HepG2 (cell line): ENCODE measurements at regions not wholly inside any gene's neighbourhood (a gene's known extent, or its start where the extent isn't known, plus 50 kb on each side); places are given as distances from the start of the nearest gene placed in this dataset.

Experiments
- DMAP1 ChIP-seq: IDR thresholded peaks from 2 replicates; pipeline ENCODE4 v1.6.1; 2016
- DPF2 ChIP-seq: sonication (generic); formaldehyde crosslinking; IDR thresholded peaks from 2 replicates; pipeline ENCODE4 v1.4.0; 2020; ENCODE audit warnings: mild to moderate bottlenecking, low read depth, missing genetic modification reagents, borderline replicate concordance
- ETV6 ChIP-seq: sonication (generic); formaldehyde crosslinking; conservative IDR thresholded peaks from 2 replicates; pipeline ENCODE4 v1.4.0; 2020; ENCODE audit warnings: missing genetic modification reagents
- HMG20B ChIP-seq: conservative IDR thresholded peaks from 2 replicates; pipeline ENCODE4 v1.6.1; 2016; ENCODE audit warnings: missing genetic modification reagents, missing compliant biosample characterization
- HOXA7 ChIP-seq: sonication (generic); formaldehyde crosslinking; IDR thresholded peaks from 2 replicates; pipeline ENCODE4 v1.8.1; 2022; ENCODE audit warnings: mild to moderate bottlenecking, missing genetic modification reagents, moderate library complexity
- KAT2B ChIP-seq: fragments of 150-350 bp; IDR thresholded peaks from 2 replicates; pipeline ENCODE4 v1.6.1; 2014; ENCODE audit warnings: low read depth, low read length, borderline replicate concordance
- KDM3A ChIP-seq: IDR thresholded peaks from 2 replicates; pipeline ENCODE4 v1.6.1; 2018; ENCODE audit warnings: low read depth, missing compliant biosample characterization
- MBD4 ChIP-seq: IDR thresholded peaks from 2 replicates; pipeline ENCODE4 v1.6.1; 2012; ENCODE audit warnings: low read length, inconsistent platforms, borderline replicate concordance
- MEF2D ChIP-seq: sonication (generic); formaldehyde crosslinking; IDR thresholded peaks from 2 replicates; pipeline ENCODE4 v1.5.1; 2020; ENCODE audit warnings: mild to moderate bottlenecking, missing genetic modification reagents
- MXI1 ChIP-seq: IDR thresholded peaks from 3 replicates; pipeline ENCODE4 v1.6.1; 2012; ENCODE audit warnings: low read depth, low read length, inconsistent platforms, borderline replicate concordance
- NCOA2 ChIP-seq: sonication (generic); formaldehyde crosslinking; IDR thresholded peaks from 2 replicates; pipeline ENCODE4 v1.8.0; 2022; ENCODE audit warnings: inconsistent platforms
- NFYB ChIP-seq: sonication (generic); formaldehyde crosslinking; IDR thresholded peaks from 2 replicates; pipeline ENCODE4 v1.4.0; 2020; ENCODE audit warnings: missing genetic modification reagents
- NR3C1 ChIP-seq: sonication (generic); formaldehyde crosslinking; IDR thresholded peaks from 2 replicates; pipeline ENCODE4 v1.4.0; 2020; ENCODE audit warnings: missing genetic modification reagents
- RXRB ChIP-seq: IDR thresholded peaks from 2 replicates; pipeline ENCODE4 v1.6.1; 2016; ENCODE audit warnings: borderline replicate concordance, missing genetic modification reagents, missing compliant biosample characterization
- SOX6 ChIP-seq, 2 experiments: fragments of 450-650 bp in 1 of 2; sonication (generic) in 1 of 2; formaldehyde crosslinking in 1 of 2; IDR thresholded peaks; 2 replicates each; pipeline versions ENCODE4 v1.4.0 to v1.6.1; 2017 to 2020; ENCODE audit warnings: antibody characterized with exemption in 1 of 2, mild to moderate bottlenecking in 1 of 2, missing genetic modification reagents in 1 of 2
- ZFY ChIP-seq: sonication (generic); formaldehyde crosslinking; IDR thresholded peaks from 2 replicates; pipeline ENCODE4 v1.4.0; 2020; ENCODE audit warnings: missing genetic modification reagents
- ZIK1 ChIP-seq: sonication (generic); formaldehyde crosslinking; IDR thresholded peaks from 2 replicates; pipeline ENCODE4 v1.5.0; 2020; ENCODE audit warnings: mild to moderate bottlenecking, low read depth, missing genetic modification reagents, borderline replicate concordance
- ZNF124 ChIP-seq: sonication (generic); formaldehyde crosslinking; IDR thresholded peaks from 2 replicates; pipeline ENCODE4 v1.4.0; 2020; ENCODE audit warnings: missing genetic modification reagents
- ZNF546 ChIP-seq: sonication (generic); formaldehyde crosslinking; conservative IDR thresholded peaks from 2 replicates; pipeline ENCODE4 v1.8.1; 2023; ENCODE audit warnings: mild to moderate bottlenecking, missing genetic modification reagents
- ZNF547 ChIP-seq: sonication (generic); formaldehyde crosslinking; IDR thresholded peaks from 2 replicates; pipeline ENCODE4 v1.5.1; 2020; ENCODE audit warnings: mild to moderate bottlenecking, missing genetic modification reagents
- ZNF557 ChIP-seq: sonication (generic); formaldehyde crosslinking; IDR thresholded peaks from 2 replicates; pipeline ENCODE4 v1.4.0; 2020; ENCODE audit warnings: missing genetic modification reagents
- ZNF558 ChIP-seq: sonication (generic); formaldehyde crosslinking; IDR thresholded peaks from 2 replicates; pipeline ENCODE4 v1.9.0; 2022; ENCODE audit warnings: mild to moderate bottlenecking, missing genetic modification reagents, borderline replicate concordance
- ZNF572 ChIP-seq: sonication (generic); formaldehyde crosslinking; IDR thresholded peaks from 2 replicates; pipeline ENCODE4 v1.5.1; 2020; ENCODE audit warnings: mild to moderate bottlenecking, missing genetic modification reagents
- ZNF766 ChIP-seq: sonication (generic); formaldehyde crosslinking; IDR thresholded peaks from 2 replicates; pipeline ENCODE4 v1.5.0; 2020; ENCODE audit warnings: missing genetic modification reagents, borderline replicate concordance
- TF ChIP-seq, protein P1 (sequence below): sonication (generic); formaldehyde crosslinking; IDR thresholded peaks from 2 replicates; pipeline ENCODE4 v1.5.0; 2020; ENCODE audit warnings: missing genetic modification reagents, mild to moderate bottlenecking, borderline replicate concordance
- TF ChIP-seq, protein P2 (sequence below): sonication (generic); formaldehyde crosslinking; IDR thresholded peaks from 2 replicates; pipeline ENCODE4 v1.4.0; 2020; ENCODE audit warnings: mild to moderate bottlenecking, missing genetic modification reagents
- TF ChIP-seq, protein P3 (sequence below), 2 experiments: fragments of 450-650 bp in 1 of 2; sonication (generic) in 1 of 2; formaldehyde crosslinking; IDR thresholded peaks; 2 replicates each; pipeline versions ENCODE4 v1.5.0 to v1.8.0; 2020 to 2022; ENCODE audit warnings: mild to moderate bottlenecking in 1 of 2, missing genetic modification reagents in 1 of 2
- TF ChIP-seq, protein P4 (sequence below): sonication (generic); formaldehyde crosslinking; IDR thresholded peaks from 2 replicates; pipeline ENCODE4 v1.8.0; 2022; ENCODE audit warnings: mild to moderate bottlenecking, missing genetic modification reagents; ENCODE audit not compliant: insufficient replicate concordance

DNA sequence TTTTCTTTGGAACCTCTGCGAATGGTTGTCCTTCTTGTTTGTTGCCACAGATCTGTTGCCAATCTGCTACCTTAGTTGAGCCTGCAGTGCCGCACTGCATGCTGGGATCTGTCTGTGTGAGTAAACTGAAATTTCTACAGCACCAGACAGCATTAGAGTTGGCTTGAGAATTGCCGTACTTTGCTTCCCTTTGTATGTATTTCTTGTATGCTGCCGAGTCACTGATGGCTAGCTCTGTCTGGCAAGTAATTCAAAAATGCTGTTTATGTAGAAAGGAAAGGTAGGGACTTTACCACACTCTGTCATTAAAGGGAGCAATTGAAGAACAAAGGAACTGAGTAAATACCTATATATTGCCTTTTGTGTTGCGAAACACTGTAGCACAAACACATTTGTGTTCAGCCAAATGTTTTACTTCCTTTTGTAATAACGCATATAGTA, 857.4 kb downstream of the USP25 start (continued):
- TF ChIP-seq NR3C1 (CRISPR knock-in tag) (no peak), ZNF547 (CRISPR knock-in tag) (no peak), KAT2B (no peak), NCOA2 (CRISPR knock-in tag) (no peak), HOXA7 (CRISPR knock-in tag) (no peak), KDM3A (no peak), MXI1 (no peak), ETV6 (no peak), ZIK1 (CRISPR knock-in tag) (no peak), NFYB (no peak), ZNF572 (CRISPR knock-in tag) (no peak), ZNF124 (CRISPR knock-in tag) (no peak), ZNF557 (CRISPR knock-in tag) (no peak), ZNF546 (CRISPR knock-in tag) (no peak), RXRB (CRISPR knock-in tag) (0 out of 2 replicates have a peak, but pooled peaks have one; percentile 15), DPF2 (CRISPR knock-in tag) (no peak), MEF2D (CRISPR knock-in tag) (no peak), DMAP1 (no peak), SOX6 (IDR thresholded peaks at IDR 0.05) (no peak), SOX6 (CRISPR knock-in tag; IDR thresholded peaks at IDR 0.05) (peak; percentile 73), ZFY (CRISPR knock-in tag) (no peak), ZNF558 (CRISPR knock-in tag) (no peak), MBD4 (no peak), ZNF766 (CRISPR knock-in tag) (no peak), HMG20B (CRISPR knock-in tag) (no peak)
- TF ChIP-seq, protein P1, sequence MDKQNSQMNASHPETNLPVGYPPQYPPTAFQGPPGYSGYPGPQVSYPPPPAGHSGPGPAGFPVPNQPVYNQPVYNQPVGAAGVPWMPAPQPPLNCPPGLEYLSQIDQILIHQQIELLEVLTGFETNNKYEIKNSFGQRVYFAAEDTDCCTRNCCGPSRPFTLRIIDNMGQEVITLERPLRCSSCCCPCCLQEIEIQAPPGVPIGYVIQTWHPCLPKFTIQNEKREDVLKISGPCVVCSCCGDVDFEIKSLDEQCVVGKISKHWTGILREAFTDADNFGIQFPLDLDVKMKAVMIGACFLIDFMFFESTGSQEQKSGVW = no peak
- TF ChIP-seq, protein P2, sequence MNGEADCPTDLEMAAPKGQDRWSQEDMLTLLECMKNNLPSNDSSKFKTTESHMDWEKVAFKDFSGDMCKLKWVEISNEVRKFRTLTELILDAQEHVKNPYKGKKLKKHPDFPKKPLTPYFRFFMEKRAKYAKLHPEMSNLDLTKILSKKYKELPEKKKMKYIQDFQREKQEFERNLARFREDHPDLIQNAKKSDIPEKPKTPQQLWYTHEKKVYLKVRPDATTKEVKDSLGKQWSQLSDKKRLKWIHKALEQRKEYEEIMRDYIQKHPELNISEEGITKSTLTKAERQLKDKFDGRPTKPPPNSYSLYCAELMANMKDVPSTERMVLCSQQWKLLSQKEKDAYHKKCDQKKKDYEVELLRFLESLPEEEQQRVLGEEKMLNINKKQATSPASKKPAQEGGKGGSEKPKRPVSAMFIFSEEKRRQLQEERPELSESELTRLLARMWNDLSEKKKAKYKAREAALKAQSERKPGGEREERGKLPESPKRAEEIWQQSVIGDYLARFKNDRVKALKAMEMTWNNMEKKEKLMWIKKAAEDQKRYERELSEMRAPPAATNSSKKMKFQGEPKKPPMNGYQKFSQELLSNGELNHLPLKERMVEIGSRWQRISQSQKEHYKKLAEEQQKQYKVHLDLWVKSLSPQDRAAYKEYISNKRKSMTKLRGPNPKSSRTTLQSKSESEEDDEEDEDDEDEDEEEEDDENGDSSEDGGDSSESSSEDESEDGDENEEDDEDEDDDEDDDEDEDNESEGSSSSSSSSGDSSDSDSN (CRISPR knock-in tag) = no peak
- TF ChIP-seq, protein P3, sequence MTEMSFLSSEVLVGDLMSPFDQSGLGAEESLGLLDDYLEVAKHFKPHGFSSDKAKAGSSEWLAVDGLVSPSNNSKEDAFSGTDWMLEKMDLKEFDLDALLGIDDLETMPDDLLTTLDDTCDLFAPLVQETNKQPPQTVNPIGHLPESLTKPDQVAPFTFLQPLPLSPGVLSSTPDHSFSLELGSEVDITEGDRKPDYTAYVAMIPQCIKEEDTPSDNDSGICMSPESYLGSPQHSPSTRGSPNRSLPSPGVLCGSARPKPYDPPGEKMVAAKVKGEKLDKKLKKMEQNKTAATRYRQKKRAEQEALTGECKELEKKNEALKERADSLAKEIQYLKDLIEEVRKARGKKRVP (CRISPR knock-in tag; IDR thresholded peaks at IDR 0.05) = no peak
- TF ChIP-seq, protein P4, sequence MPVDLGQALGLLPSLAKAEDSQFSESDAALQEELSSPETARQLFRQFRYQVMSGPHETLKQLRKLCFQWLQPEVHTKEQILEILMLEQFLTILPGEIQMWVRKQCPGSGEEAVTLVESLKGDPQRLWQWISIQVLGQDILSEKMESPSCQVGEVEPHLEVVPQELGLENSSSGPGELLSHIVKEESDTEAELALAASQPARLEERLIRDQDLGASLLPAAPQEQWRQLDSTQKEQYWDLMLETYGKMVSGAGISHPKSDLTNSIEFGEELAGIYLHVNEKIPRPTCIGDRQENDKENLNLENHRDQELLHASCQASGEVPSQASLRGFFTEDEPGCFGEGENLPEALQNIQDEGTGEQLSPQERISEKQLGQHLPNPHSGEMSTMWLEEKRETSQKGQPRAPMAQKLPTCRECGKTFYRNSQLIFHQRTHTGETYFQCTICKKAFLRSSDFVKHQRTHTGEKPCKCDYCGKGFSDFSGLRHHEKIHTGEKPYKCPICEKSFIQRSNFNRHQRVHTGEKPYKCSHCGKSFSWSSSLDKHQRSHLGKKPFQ (CRISPR knock-in tag) = no peak
